Bronchial epithelial cell (primary cell): ENCODE measurements at regions not wholly inside any gene's neighbourhood (a gene's known extent, or its start where the extent isn't known, plus 50 kb on each side); places are given as distances from the start of the nearest gene placed in this dataset.

Source experiments
- DNase-seq: peaks from one replicate; pipeline ENCODE4 v3.0.0-alpha.2; 2010; ENCODE audit warnings: low read depth
- FAIRE-seq: peaks from 2 replicates; lab custom pipeline; 2011; peaks lifted over from hg19 to GRCh38; lab: Jason Lieb, UNC
- H3K27me3 ChIP-seq: 2 replicates; pipeline ENCODE4 v1.5.1; 2011; ENCODE audit warnings: low read length; ENCODE audit not compliant: control insufficient read depth, insufficient read depth
- H3K36me3 ChIP-seq: 2 replicates; pipeline ENCODE4 v1.5.1; 2011; ENCODE audit warnings: low read length; ENCODE audit not compliant: control insufficient read depth, insufficient read depth
- H3K4me3 ChIP-seq: 2 replicates; pipeline ENCODE4 v1.5.1; 2011; ENCODE audit warnings: mild to moderate bottlenecking, low read depth, low read length, control low read depth
- TF ChIP-seq, protein P1 (sequence below): IDR thresholded peaks from 2 replicates; pipeline ENCODE4 v1.5.1; 2011; ENCODE audit warnings: mild to moderate bottlenecking, moderate library complexity, low read length, control low read depth, inconsistent platforms; ENCODE audit not compliant: insufficient read depth, severe bottlenecking

- H3K36me3 ChIP-seq: no peaks in the 10 kb centered on the region
- TF ChIP-seq, protein P1, sequence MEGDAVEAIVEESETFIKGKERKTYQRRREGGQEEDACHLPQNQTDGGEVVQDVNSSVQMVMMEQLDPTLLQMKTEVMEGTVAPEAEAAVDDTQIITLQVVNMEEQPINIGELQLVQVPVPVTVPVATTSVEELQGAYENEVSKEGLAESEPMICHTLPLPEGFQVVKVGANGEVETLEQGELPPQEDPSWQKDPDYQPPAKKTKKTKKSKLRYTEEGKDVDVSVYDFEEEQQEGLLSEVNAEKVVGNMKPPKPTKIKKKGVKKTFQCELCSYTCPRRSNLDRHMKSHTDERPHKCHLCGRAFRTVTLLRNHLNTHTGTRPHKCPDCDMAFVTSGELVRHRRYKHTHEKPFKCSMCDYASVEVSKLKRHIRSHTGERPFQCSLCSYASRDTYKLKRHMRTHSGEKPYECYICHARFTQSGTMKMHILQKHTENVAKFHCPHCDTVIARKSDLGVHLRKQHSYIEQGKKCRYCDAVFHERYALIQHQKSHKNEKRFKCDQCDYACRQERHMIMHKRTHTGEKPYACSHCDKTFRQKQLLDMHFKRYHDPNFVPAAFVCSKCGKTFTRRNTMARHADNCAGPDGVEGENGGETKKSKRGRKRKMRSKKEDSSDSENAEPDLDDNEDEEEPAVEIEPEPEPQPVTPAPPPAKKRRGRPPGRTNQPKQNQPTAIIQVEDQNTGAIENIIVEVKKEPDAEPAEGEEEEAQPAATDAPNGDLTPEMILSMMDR: no peak
- DNase-seq: no peak
- no peak for FAIRE-seq
- no peak overlapping the region for H3K4me3 ChIP-seq
- no peaks in the 10 kb centered on the region for H3K27me3 ChIP-seq
Measured at GRCh38 chr13:85367887-85368286, 431.3 kb downstream of the SLITRK6 start.

DNA sequence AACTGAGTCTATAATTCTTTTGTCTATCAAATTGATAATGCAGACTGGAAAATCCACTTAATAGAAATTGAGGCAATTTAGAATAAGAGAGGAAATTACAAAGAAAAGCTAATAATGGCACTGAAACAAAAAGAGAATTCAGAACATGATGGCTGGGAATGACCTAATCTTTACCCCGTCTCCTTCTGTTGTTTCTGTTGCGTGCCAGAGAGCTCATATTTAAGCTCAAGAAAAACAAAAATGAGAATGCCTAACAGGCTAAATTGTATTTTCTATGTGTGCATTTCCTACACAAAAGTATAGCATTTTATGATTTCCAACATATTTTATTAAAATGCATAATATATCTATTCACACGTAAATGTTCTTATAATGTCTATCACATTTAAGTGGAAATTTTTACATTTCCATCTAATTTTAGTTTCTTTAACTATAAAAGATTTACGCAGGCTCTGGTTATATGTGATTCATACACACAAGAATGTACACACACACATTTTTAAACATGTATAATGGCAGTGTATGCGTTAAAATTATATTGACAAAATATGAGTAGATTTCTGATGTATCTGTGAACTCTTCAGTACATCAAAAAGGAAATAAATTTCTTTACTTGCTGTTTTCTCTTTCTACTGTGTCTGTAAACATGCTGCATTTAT lies 432.3 kb downstream of the SLITRK6 start:
- Histone ChIP-seq H3K4me3 (no peak overlapping the region), H3K36me3 (no peaks in the 10 kb centered on the region), H3K27me3 (no peaks in the 10 kb centered on the region)
- FAIRE-seq (no peak), DNase-seq (peak; percentile 53)
- TF ChIP-seq, protein P1: no peak

GRCh38 chr13:85363504-85363903 lies 435.7 kb downstream of the SLITRK6 start:
- FAIRE-seq (no peak), DNase-seq (no peak)
- Histone ChIP-seq H3K36me3 (no peaks in the 10 kb centered on the region), H3K27me3 (no peaks in the 10 kb centered on the region), H3K4me3 (no peak overlapping the region)
- TF ChIP-seq, protein P1: no peak

GRCh38 chr13:85362980-85363379 lies 436.2 kb downstream of the SLITRK6 start:
- Histone ChIP-seq H3K4me3 (no peak overlapping the region), H3K27me3 (no peaks in the 10 kb centered on the region), H3K36me3 (no peaks in the 10 kb centered on the region)
- DNase-seq (no peak), FAIRE-seq (no peak)
- TF ChIP-seq, protein P1: no peak

DNA sequence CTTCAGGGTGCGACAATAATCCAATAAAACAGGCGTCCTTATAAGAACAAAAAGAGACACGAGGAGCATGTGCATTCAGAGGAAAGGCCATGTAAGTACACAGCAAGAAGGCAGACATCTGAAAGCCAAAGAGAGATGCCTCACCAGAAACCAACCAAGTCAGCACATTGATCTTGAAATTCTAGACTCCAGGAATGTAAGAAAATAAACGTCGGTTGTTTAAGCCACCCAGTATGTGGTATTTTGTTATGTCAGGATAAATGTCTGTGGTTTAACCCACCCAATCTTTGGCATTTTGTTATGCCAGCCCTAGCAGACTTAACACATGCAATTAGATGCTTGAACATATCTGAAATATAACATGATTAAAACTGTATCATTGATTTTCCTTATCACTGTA lies 452.0 kb downstream of the SLITRK6 start:
- DNase-seq: peak; percentile 44
- no peaks in the 10 kb centered on the region for H3K27me3 ChIP-seq
- no peak for FAIRE-seq
- H3K36me3 ChIP-seq: no peaks in the 10 kb centered on the region
- no peak overlapping the region for H3K4me3 ChIP-seq
- TF ChIP-seq, protein P1: no peak

- H3K36me3 ChIP-seq: no peaks in the 10 kb centered on the region
Measured at GRCh38 chr13:85334187-85334586, 465.0 kb downstream of the SLITRK6 start.

More at GRCh38 chr13:85334187-85334586, 465.0 kb downstream of the SLITRK6 start:
- Histone ChIP-seq H3K4me3 (no peak overlapping the region), H3K27me3 (no peaks in the 10 kb centered on the region)
- FAIRE-seq (no peak), DNase-seq (no peak)
- TF ChIP-seq, protein P1: no peak
